A204.1 (cell line): ENCODE measurements at regions not wholly inside any gene's neighbourhood (a gene's known extent, or its start where the extent isn't known, plus 50 kb on each side); places are given as distances from the start of the nearest gene placed in this dataset.

Experiments used
- FAIRE-seq: peaks from 2 replicates; lab custom pipeline; 2012; peaks lifted over from hg19 to GRCh38; lab: Jason Lieb, UNC

- no peak for FAIRE-seq
Measured at GRCh38 chr1:29858646-29859045, 622.3 kb downstream of the PTPRU start.

GRCh38 chr1:29856340-29857114 lies 620.2 kb downstream of the PTPRU start:
- no peak for FAIRE-seq

GRCh38 chr1:29855561-29856160 lies 619.3 kb downstream of the PTPRU start:
- FAIRE-seq = no peak

GRCh38 chr1:29854700-29855276 lies 618.5 kb downstream of the PTPRU start:
- no peak for FAIRE-seq

- no peak for FAIRE-seq
Measured at GRCh38 chr1:29853716-29854330, 617.5 kb downstream of the PTPRU start.

- FAIRE-seq = no peak
Measured at GRCh38 chr1:29852248-29852647, 615.9 kb downstream of the PTPRU start.

GRCh38 chr1:29851691-29852090 lies 615.4 kb downstream of the PTPRU start:
- no peak for FAIRE-seq

- no peak for FAIRE-seq
Measured at GRCh38 chr1:29849991-29850757, 613.9 kb downstream of the PTPRU start.

- FAIRE-seq = no peak
Measured at GRCh38 chr1:29849038-29849750, 612.9 kb downstream of the PTPRU start.

- FAIRE-seq = no peak
Measured at GRCh38 chr1:29845910-29846309, 609.6 kb downstream of the PTPRU start.

- FAIRE-seq = no peak
Measured at GRCh38 chr1:29842130-29842529, 605.8 kb downstream of the PTPRU start.

- FAIRE-seq = no peak
Measured at GRCh38 chr1:29839726-29840125, 603.4 kb downstream of the PTPRU start.

- no peak for FAIRE-seq
Measured at GRCh38 chr1:29838738-29839320, 602.5 kb downstream of the PTPRU start.

- no peak for FAIRE-seq
Measured at GRCh38 chr1:29836651-29837646, 600.6 kb downstream of the PTPRU start.

GRCh38 chr1:29835874-29836273 lies 599.6 kb downstream of the PTPRU start:
- FAIRE-seq = no peak

- no peak for FAIRE-seq
Measured at GRCh38 chr1:29835406-29835805, 599.1 kb downstream of the PTPRU start.

GRCh38 chr1:29833581-29833980 lies 597.3 kb downstream of the PTPRU start:
- no peak for FAIRE-seq

- no peak for FAIRE-seq
Measured at GRCh38 chr1:29832936-29833335, 596.6 kb downstream of the PTPRU start.

- no peak for FAIRE-seq
Measured at GRCh38 chr1:29832471-29832870, 596.1 kb downstream of the PTPRU start.

GRCh38 chr1:29831500-29832117 lies 595.3 kb downstream of the PTPRU start:
- no peak for FAIRE-seq
